Esophagus squamous epithelium (tissue), 4 donors: ENCODE measurements at regions not wholly inside any gene's neighbourhood (a gene's known extent, or its start where the extent isn't known, plus 50 kb on each side); places are given as distances from the start of the nearest gene placed in this dataset.

Source experiments
- POLR2A ChIP-seq, 4 donors: fragments of 450-650 bp; IDR thresholded peaks; one replicate each; pipeline ENCODE4 v1.6.1; 2017; ENCODE audit warnings: antibody characterized with exemption in 4 of 4, mild to moderate bottlenecking in 4 of 4, moderate library complexity in 3 of 4
- TF ChIP-seq, protein P1 (sequence below), 6 experiments: fragments of 450-650 bp in 4 of 6; fragments of 200-600 bp in 2 of 6; sonication (generic) in 2 of 6; IDR thresholded peaks; one replicate each; pipeline ENCODE4 v1.5.1; 2016 to 2019; ENCODE audit warnings: antibody characterized with exemption in 6 of 6, mild to moderate bottlenecking in 4 of 6, moderate library complexity in 4 of 6

DNA sequence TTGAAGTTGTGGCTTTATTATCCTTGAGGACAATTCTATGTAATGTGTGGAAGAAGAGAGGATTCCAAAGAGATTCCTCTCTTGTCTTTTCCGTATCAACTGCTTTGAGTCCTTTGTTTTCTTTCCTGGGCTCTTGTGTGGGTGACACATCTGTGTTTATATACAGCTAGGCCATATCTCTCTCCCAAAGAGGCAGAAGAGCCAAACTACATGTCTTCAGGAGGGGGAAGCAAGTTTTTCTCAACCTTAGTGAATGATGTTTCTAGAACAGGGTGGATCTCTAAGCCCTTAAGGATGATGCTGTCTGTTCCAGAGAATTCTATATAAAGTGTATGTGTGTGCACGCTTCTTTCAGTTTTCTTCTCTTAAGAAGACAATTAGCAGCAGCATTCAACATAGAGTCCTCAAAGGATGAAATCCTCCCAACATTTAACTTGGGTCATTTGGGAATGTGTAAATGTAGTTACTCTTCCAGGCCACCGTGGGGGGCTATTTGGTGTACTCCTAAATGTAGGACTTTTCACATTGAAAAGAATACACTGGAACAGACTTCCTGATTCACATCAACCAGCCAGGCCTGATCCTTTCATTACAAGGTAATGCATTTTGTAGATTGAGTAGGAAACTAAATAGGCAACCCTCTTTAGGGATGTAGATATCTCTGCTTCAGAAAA, 92.8 kb upstream of the EEF1E1 start:
- TF ChIP-seq, protein P1, sequence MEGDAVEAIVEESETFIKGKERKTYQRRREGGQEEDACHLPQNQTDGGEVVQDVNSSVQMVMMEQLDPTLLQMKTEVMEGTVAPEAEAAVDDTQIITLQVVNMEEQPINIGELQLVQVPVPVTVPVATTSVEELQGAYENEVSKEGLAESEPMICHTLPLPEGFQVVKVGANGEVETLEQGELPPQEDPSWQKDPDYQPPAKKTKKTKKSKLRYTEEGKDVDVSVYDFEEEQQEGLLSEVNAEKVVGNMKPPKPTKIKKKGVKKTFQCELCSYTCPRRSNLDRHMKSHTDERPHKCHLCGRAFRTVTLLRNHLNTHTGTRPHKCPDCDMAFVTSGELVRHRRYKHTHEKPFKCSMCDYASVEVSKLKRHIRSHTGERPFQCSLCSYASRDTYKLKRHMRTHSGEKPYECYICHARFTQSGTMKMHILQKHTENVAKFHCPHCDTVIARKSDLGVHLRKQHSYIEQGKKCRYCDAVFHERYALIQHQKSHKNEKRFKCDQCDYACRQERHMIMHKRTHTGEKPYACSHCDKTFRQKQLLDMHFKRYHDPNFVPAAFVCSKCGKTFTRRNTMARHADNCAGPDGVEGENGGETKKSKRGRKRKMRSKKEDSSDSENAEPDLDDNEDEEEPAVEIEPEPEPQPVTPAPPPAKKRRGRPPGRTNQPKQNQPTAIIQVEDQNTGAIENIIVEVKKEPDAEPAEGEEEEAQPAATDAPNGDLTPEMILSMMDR (IDR thresholded peaks at IDR 0.05), result no peak
- no peak for TF ChIP-seq POLR2A (IDR thresholded peaks at IDR 0.05)
